ENCODE measurements at regions not wholly inside any gene's neighbourhood (a gene's known extent, or its start where the extent isn't known, plus 50 kb on each side); places are given as distances from the start of the nearest gene placed in this dataset.

DNA sequence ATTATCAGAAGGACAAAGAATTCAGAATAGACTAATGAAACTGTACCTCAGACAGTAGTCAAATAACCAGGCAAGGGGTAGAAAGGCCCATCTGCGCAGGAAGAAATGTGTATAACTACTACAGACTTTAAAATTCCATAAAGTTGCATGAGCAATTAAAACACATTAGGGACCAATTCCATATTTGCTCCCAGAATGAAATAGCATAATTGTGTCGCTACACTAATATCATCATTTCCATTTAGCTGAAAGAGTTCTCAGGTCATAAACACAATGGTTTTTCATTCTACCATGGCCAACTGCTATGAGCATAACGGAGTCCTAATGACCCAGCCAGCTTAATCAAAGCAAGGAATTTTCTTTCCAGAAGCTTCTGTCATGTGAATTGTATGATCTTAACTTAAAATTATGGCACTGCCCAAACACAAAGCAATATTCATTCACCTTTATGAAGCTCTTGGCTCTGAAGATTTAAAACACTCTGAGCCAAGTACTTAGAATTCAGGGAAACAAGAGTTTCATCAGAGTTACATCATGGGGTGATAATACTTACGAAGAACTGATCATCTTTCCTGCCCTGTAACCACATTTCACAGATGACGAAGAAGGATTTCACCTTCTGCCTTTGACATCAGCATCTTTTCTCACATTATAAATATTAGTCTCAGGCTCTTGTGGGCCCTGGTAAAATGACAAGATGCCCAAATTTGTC, 98.1 kb upstream of the DOCK1 start:
- TF ChIP-seq MYC (IDR thresholded peaks at IDR 0.05; ENCODE audit: low read depth, low read length) (no peak), POLR2A (IDR thresholded peaks at IDR 0.05; ENCODE audit: extremely low read depth, insufficient read length) (no peak)
- TF ChIP-seq, protein P1, sequence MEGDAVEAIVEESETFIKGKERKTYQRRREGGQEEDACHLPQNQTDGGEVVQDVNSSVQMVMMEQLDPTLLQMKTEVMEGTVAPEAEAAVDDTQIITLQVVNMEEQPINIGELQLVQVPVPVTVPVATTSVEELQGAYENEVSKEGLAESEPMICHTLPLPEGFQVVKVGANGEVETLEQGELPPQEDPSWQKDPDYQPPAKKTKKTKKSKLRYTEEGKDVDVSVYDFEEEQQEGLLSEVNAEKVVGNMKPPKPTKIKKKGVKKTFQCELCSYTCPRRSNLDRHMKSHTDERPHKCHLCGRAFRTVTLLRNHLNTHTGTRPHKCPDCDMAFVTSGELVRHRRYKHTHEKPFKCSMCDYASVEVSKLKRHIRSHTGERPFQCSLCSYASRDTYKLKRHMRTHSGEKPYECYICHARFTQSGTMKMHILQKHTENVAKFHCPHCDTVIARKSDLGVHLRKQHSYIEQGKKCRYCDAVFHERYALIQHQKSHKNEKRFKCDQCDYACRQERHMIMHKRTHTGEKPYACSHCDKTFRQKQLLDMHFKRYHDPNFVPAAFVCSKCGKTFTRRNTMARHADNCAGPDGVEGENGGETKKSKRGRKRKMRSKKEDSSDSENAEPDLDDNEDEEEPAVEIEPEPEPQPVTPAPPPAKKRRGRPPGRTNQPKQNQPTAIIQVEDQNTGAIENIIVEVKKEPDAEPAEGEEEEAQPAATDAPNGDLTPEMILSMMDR (IDR thresholded peaks at IDR 0.05; ENCODE audit: low read depth, low read length), result no peak
- TF ChIP-seq, protein P2, sequence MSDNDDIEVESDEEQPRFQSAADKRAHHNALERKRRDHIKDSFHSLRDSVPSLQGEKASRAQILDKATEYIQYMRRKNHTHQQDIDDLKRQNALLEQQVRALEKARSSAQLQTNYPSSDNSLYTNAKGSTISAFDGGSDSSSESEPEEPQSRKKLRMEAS (IDR thresholded peaks at IDR 0.05; ENCODE audit: low read depth, low read length), result no peak
- no peak for DNase-seq (ENCODE audit: low read depth)
- no peak overlapping the region for H3K4me3 ChIP-seq (ENCODE audit: low read depth, low read length)

DNA sequence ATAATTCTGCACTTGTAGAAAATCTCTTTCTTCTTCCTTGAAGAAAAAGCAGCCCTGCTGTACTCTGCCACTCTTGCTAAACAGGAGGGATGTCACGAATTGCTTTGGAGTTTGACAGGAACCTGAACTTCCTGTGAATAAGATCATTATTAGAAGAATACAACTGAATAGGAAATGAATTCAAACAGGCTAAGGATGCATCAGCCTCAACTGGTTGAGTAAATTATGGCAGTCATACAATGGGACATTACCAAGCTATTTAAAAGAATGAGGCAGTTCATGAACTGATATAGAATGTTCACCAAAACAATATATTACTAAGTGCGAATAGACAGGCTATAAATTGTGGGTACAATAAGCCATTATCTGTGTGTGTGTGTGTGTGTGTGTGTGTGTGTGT, 97.1 kb upstream of the DOCK1 start:
- H3K4me3 ChIP-seq (ENCODE audit: low read depth, low read length), result no peak overlapping the region
- TF ChIP-seq, protein P2 (IDR thresholded peaks at IDR 0.05; ENCODE audit: low read depth, low read length), result no peak
- TF ChIP-seq, protein P1 (IDR thresholded peaks at IDR 0.05; ENCODE audit: low read depth, low read length), result no peak
- TF ChIP-seq MYC (IDR thresholded peaks at IDR 0.05; ENCODE audit: low read depth, low read length), result no peak
- no peak for TF ChIP-seq POLR2A (IDR thresholded peaks at IDR 0.05; ENCODE audit: extremely low read depth, insufficient read length)
- no peak for DNase-seq (ENCODE audit: low read depth)

DNA sequence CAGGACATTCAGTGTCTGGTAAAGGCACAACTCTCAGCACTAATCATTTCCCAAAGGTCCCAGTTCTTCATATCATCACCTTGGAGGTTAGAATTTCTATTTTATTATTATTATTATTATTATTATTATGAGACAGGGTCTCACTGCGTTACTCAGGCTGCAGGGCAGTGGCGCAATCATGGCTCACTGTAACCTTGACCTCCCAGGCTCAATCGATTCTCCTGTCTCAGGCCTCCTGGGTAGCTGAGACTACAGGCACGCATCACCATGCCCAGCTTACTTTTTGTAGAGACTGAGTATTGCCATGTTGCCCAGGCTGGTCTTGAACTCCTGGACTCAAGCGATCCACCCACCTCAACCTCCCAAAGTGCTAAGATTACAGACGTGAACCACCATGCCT, 91.8 kb upstream of the DOCK1 start:
- no peak for TF ChIP-seq MYC (IDR thresholded peaks at IDR 0.05; ENCODE audit: low read depth, low read length)
- TF ChIP-seq, protein P1 (IDR thresholded peaks at IDR 0.05; ENCODE audit: low read depth, low read length), result no peak
- TF ChIP-seq, protein P2 (IDR thresholded peaks at IDR 0.05; ENCODE audit: low read depth, low read length), result no peak
- no peak for TF ChIP-seq POLR2A (IDR thresholded peaks at IDR 0.05; ENCODE audit: extremely low read depth, insufficient read length)

DNA sequence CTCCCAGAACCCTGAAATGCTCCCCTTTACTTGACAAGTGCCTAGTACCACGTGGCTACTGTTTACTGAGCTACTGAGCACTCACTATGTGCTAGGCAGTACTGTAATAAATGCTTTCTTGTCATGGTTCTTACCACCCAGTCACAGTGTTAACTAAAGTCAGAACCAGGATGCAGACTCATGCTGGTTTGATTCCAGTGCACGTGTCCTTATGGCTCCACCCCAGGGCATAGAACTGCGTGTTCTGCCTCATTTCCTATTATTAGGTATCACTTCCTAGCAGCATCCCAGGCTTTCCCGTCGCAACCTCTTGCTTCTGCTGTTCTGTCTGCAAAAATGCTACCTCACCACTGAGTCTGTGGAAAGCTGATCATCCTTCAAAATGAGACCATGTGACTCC, 71.7 kb upstream of the DOCK1 start:
- no peak for DNase-seq (ENCODE audit: low read depth)
- H3K4me3 ChIP-seq (ENCODE audit: low read depth, low read length), result no peak overlapping the region
- TF ChIP-seq, protein P1 (IDR thresholded peaks at IDR 0.05; ENCODE audit: low read depth, low read length), result no peak
- TF ChIP-seq, protein P2 (IDR thresholded peaks at IDR 0.05; ENCODE audit: low read depth, low read length), result no peak
- TF ChIP-seq MYC (IDR thresholded peaks at IDR 0.05; ENCODE audit: low read depth, low read length) (no peak), POLR2A (IDR thresholded peaks at IDR 0.05; ENCODE audit: extremely low read depth, insufficient read length) (no peak)

More for the DNA sequence above, 91.8 kb upstream of the DOCK1 start:
- no peak for DNase-seq (ENCODE audit: low read depth)
- H3K4me3 ChIP-seq (ENCODE audit: low read depth, low read length), result no peak overlapping the region

DNA sequence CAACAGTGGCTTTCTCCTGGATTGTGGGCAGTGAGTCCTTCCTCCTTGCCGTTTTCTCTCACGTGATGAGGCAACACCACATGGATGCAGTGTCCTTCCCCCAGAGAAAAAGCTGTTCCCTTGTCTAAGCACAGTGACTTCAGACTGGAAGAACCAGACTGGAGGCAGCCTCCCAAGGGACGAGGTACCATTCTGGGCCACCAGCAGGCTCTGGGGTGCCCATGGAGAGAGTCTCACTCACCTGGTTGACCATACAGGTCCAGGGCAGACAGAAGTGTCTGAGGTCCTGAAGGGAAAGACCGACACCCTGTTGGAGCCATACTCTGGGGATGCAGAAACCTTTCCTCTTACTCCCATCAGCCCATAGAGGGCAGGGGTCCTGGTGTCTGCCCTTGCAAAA, 69.2 kb upstream of the DOCK1 start:
- no peak overlapping the region for H3K4me3 ChIP-seq (ENCODE audit: low read depth, low read length)
- no peak for DNase-seq (ENCODE audit: low read depth)
- TF ChIP-seq MYC (IDR thresholded peaks at IDR 0.05; ENCODE audit: low read depth, low read length) (no peak), POLR2A (IDR thresholded peaks at IDR 0.05; ENCODE audit: extremely low read depth, insufficient read length) (no peak)
- TF ChIP-seq, protein P1 (IDR thresholded peaks at IDR 0.05; ENCODE audit: low read depth, low read length), result no peak
- TF ChIP-seq, protein P2 (IDR thresholded peaks at IDR 0.05; ENCODE audit: low read depth, low read length), result no peak

Measured in NB4 (cell line).